ENCODE measurements at regions not wholly inside any gene's neighbourhood (a gene's known extent, or its start where the extent isn't known, plus 50 kb on each side); places are given as distances from the start of the nearest gene placed in this dataset.
"Not testable (repeated sequence)": the region's sequence is repeated elsewhere in the genome, so short reads cannot be mapped to it uniquely, and the experiment has no call there.

GRCh38 chr7:76829233-76829632 is 202.2 kb upstream of the POMZP3 start:
- TF ChIP-seq CTCF (IDR thresholded peaks at IDR 0.05; ENCODE audit: borderline replicate concordance, extremely low read depth, low read length, poor library complexity, severe bottlenecking); EZH2 (IDR thresholded peaks at IDR 0.05; ENCODE audit: borderline replicate concordance, low read depth, low read length, severe bottlenecking): not testable (repeated sequence)

Measured in DND-41 (cell line).